C4-2B (cell line): ENCODE measurements at regions not wholly inside any gene's neighbourhood (a gene's known extent, or its start where the extent isn't known, plus 50 kb on each side); places are given as distances from the start of the nearest gene placed in this dataset.

Source experiments
- ZFX ChIP-seq: fragments of 450-650 bp; IDR thresholded peaks from 2 replicates; pipeline ENCODE4 v1.6.1; 2017
- TF ChIP-seq, protein P1 (sequence below): fragments of 450-650 bp; conservative IDR thresholded peaks from 2 replicates; pipeline ENCODE4 v1.5.1; 2017; ENCODE audit warnings: mild to moderate bottlenecking

DNA sequence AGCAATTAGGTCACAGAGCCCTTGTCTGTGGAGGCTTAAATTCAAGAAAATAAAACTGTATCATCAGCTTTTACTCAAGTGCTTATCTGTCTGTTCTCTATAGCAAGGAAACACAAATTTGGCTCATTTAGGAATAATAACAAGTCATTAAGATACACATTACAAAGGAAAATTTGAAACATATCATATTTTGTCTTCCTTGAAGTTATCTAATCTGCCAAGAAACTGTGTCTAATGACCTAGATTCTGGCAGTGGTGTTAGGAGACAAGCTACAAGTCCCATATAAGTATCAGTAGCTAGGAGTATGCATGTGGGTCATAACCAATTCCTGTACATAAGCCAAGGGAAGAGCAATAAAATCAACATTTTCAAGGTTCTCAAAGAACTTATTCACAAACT lies 108.2 kb upstream of the SETMAR start:
- TF ChIP-seq, protein P1, sequence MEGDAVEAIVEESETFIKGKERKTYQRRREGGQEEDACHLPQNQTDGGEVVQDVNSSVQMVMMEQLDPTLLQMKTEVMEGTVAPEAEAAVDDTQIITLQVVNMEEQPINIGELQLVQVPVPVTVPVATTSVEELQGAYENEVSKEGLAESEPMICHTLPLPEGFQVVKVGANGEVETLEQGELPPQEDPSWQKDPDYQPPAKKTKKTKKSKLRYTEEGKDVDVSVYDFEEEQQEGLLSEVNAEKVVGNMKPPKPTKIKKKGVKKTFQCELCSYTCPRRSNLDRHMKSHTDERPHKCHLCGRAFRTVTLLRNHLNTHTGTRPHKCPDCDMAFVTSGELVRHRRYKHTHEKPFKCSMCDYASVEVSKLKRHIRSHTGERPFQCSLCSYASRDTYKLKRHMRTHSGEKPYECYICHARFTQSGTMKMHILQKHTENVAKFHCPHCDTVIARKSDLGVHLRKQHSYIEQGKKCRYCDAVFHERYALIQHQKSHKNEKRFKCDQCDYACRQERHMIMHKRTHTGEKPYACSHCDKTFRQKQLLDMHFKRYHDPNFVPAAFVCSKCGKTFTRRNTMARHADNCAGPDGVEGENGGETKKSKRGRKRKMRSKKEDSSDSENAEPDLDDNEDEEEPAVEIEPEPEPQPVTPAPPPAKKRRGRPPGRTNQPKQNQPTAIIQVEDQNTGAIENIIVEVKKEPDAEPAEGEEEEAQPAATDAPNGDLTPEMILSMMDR: no peak
- TF ChIP-seq ZFX: no peak
